ENCODE measurements at regions not wholly inside any gene's neighbourhood (a gene's known extent, or its start where the extent isn't known, plus 50 kb on each side); places are given as distances from the start of the nearest gene placed in this dataset.

DNA sequence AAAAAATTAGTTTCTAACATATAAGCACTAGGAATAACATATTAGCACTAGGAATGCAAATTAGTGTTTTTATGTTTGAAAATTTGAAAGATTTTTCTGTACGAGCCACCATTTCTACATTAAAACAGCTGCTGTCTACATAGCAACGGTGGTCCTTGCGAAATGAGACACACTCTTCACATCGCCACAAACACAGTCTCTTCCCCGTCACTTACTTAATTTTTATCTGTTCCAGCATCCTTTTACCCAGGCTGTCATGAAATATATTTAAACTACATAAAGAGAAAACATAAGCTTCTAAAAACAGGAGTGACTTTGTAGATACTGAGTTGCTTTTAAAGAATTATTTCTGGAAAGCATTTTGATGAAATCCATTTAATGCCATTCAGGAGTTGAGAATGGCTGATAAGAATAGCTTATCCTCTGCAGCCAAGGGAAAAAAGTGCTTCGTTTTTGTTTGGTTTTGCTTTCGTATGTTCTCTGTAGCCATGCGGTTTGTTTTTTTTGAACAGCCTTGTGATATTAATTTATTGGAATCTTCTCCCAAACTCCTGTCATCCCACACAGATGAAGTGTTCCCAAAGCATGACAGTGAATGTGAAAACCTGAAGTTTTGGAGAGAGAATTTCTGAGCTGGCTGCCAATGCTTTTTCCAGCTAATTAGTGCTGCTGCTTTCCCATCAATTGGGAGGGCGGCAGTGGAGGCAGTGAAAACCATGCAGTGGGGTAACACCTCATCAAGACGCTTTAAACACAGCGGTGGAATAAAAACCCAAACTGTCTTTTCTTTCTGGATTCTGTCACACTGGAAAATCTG, 603.7 kb upstream of the ADARB2 start:
- CTCF ChIA-PET, result no interaction called here

More for the DNA sequence above, 603.7 kb upstream of the ADARB2 start:
- dilution Hi-C loops (cut with HindIII; ENCODE audit: low sequenced_read_pairs, unreplicated experiment), result no loop called here
- no peak overlapping the region for H2BK120ac ChIP-seq (ENCODE audit: low read depth, low read length)
- no peak overlapping the region for H3K4ac ChIP-seq (ENCODE audit: low read depth, low read length)
- no peaks in the 10 kb centered on the region for H3K79me1 ChIP-seq (ENCODE audit: low read depth in 1 of 2, low read length in 2 of 2)
- no peaks in the 10 kb centered on the region for H3K27me3 ChIP-seq (ENCODE audit: control insufficient read depth, insufficient read depth, low read length)
- ATAC-seq (ENCODE audit: low read depth) (no peak), DNase-seq (no peak)
- H3K4me1 ChIP-seq (ENCODE audit: control insufficient read depth, insufficient read depth, low read length), result no peaks in the 10 kb centered on the region
- WGBS, 2 experiments (ENCODE audit: extremely low coverage in 2 of 2, insufficient read length in 1 of 2), result 0% methylated on average over 1 of the region's 11 CpGs; no CpG with 5 or more reads in 1 of the 2 experiments
- H3K23ac ChIP-seq (ENCODE audit: low read depth, low read length), result no peak overlapping the region
- POLR2A ChIA-PET (ENCODE audit: unreplicated experiment), result no interaction called here
- no peaks in the 10 kb centered on the region for H3K36me3 ChIP-seq (ENCODE audit: control insufficient read depth, insufficient read depth, low read length)
- H2BK15ac ChIP-seq (ENCODE audit: low read depth, low read length), result no peak overlapping the region
- intact Hi-C loops (cut with micrococcal nuclease), result no loop called here
- no peak overlapping the region for H2BK20ac ChIP-seq (ENCODE audit: low read depth, low read length)
- in situ Hi-C loops (cut with MboI; ENCODE audit: low sequenced_read_pairs), result no loop called here
- TF ChIP-seq RAD21 (IDR thresholded peaks at IDR 0.05; ENCODE audit: low read length) (no peak), RFX5 (IDR thresholded peaks at IDR 0.05; ENCODE audit: low read depth, low read length) (no peak), POLR2A (IDR thresholded peaks at IDR 0.05; ENCODE audit: low read depth, low read length) (no peak), FOS (IDR thresholded peaks at IDR 0.05; ENCODE audit: low read depth, low read length) (no peak), MAFK (IDR thresholded peaks at IDR 0.05; ENCODE audit: low read depth, low read length) (no peak), SMC3 (IDR thresholded peaks at IDR 0.05; ENCODE audit: low read depth, low read length) (no peak), BHLHE40 (IDR thresholded peaks at IDR 0.05; ENCODE audit: low read depth, low read length) (no peak), NFE2L2 (IDR thresholded peaks at IDR 0.05; ENCODE audit: low read depth, low read length) (no peak), MXI1 (IDR thresholded peaks at IDR 0.05; ENCODE audit: borderline replicate concordance, low read depth, low read length) (no peak), CEBPB (IDR thresholded peaks at IDR 0.05; ENCODE audit: low read depth, low read length) (no peak), MAZ (IDR thresholded peaks at IDR 0.05; ENCODE audit: borderline replicate concordance, low read depth, low read length) (no peak), CHD1 (IDR thresholded peaks at IDR 0.05; ENCODE audit: low read depth, low read length) (no peak), RCOR1 (IDR thresholded peaks at IDR 0.05; ENCODE audit: insufficient replicate concordance, low read length) (no peak)
- TF ChIP-seq, protein P1, sequence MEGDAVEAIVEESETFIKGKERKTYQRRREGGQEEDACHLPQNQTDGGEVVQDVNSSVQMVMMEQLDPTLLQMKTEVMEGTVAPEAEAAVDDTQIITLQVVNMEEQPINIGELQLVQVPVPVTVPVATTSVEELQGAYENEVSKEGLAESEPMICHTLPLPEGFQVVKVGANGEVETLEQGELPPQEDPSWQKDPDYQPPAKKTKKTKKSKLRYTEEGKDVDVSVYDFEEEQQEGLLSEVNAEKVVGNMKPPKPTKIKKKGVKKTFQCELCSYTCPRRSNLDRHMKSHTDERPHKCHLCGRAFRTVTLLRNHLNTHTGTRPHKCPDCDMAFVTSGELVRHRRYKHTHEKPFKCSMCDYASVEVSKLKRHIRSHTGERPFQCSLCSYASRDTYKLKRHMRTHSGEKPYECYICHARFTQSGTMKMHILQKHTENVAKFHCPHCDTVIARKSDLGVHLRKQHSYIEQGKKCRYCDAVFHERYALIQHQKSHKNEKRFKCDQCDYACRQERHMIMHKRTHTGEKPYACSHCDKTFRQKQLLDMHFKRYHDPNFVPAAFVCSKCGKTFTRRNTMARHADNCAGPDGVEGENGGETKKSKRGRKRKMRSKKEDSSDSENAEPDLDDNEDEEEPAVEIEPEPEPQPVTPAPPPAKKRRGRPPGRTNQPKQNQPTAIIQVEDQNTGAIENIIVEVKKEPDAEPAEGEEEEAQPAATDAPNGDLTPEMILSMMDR (conservative IDR thresholded peaks at IDR 0.05; ENCODE audit: low read depth, low read length), result no peak
- TF ChIP-seq, protein P2, sequence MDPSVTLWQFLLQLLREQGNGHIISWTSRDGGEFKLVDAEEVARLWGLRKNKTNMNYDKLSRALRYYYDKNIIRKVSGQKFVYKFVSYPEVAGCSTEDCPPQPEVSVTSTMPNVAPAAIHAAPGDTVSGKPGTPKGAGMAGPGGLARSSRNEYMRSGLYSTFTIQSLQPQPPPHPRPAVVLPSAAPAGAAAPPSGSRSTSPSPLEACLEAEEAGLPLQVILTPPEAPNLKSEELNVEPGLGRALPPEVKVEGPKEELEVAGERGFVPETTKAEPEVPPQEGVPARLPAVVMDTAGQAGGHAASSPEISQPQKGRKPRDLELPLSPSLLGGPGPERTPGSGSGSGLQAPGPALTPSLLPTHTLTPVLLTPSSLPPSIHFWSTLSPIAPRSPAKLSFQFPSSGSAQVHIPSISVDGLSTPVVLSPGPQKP (IDR thresholded peaks at IDR 0.05; ENCODE audit: borderline replicate concordance, low read depth, low read length), result no peak
- TF ChIP-seq, protein P3, sequence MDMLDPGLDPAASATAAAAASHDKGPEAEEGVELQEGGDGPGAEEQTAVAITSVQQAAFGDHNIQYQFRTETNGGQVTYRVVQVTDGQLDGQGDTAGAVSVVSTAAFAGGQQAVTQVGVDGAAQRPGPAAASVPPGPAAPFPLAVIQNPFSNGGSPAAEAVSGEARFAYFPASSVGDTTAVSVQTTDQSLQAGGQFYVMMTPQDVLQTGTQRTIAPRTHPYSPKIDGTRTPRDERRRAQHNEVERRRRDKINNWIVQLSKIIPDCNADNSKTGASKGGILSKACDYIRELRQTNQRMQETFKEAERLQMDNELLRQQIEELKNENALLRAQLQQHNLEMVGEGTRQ (IDR thresholded peaks at IDR 0.05; ENCODE audit: low read depth, low read length), result no peak
- H3K56ac ChIP-seq (ENCODE audit: extremely low read depth, insufficient read depth, low read length), result no peak overlapping the region
- no peak overlapping the region for H2AFZ ChIP-seq (replicated peaks; ENCODE audit: low read length, poor library complexity)
- no peak overlapping the region for H4K91ac ChIP-seq (ENCODE audit: insufficient read depth, low read depth, low read length)
- H4K5ac ChIP-seq (ENCODE audit: low read depth, low read length), result no peak overlapping the region
- H3K14ac ChIP-seq (replicated peaks; ENCODE audit: low read depth, low read length), result no peak overlapping the region
- H2AK5ac ChIP-seq (ENCODE audit: low read depth, low read length), result no peak overlapping the region
- no peaks in the 10 kb centered on the region for H3K9me1 ChIP-seq (ENCODE audit: insufficient read depth, low read length)
- no TSS peak for BruUV-seq (replicated peaks)
- H2AK9ac ChIP-seq (replicated peaks; ENCODE audit: low read depth, low read length, poor library complexity), result no peak overlapping the region
- H3K9ac ChIP-seq (ENCODE audit: low read depth, low read length), result no peak overlapping the region
- no peaks in the 10 kb centered on the region for H4K20me1 ChIP-seq (ENCODE audit: insufficient read depth, low read length)
- H3K9me3 ChIP-seq (ENCODE audit: control insufficient read depth, insufficient read depth, low read length), result peaks cover 9% of the 10 kb centered on the region
- H4K8ac ChIP-seq (ENCODE audit: low read depth in 2 of 2, low read length in 2 of 2), result no peak overlapping the region
- no peak overlapping the region for H3K4me3 ChIP-seq (ENCODE audit: insufficient read depth, low read depth, low read length)
- no peak overlapping the region for H3K18ac ChIP-seq (ENCODE audit: low read depth, low read length)
- no peak overlapping the region for H3K4me2 ChIP-seq (ENCODE audit: low read depth, low read length)
- no peak overlapping the region for H2BK5ac ChIP-seq (ENCODE audit: low read depth, low read length, poor library complexity, severe bottlenecking)
- H3K27ac ChIP-seq (ENCODE audit: insufficient read depth, low read length), result no peak overlapping the region
